ENCODE measurements at regions not wholly inside any gene's neighbourhood (a gene's known extent, or its start where the extent isn't known, plus 50 kb on each side); places are given as distances from the start of the nearest gene placed in this dataset.

GRCh38 chr13:58059624-58060023 lies 428.1 kb downstream of the PCDH17 start:
- no peaks in the 10 kb centered on the region for H3K9me3 ChIP-seq
- no peaks in the 10 kb centered on the region for H3K36me3 ChIP-seq
- no peaks in the 10 kb centered on the region for H3K27me3 ChIP-seq
- 73% methylated on average over 1 of the region's 1 CpG for WGBS
- no peak overlapping the region for H3K4me3 ChIP-seq
- no peaks in the 10 kb centered on the region for H3K4me1 ChIP-seq
- intact Hi-C loops (cut with DNase I), result no loop called here
- no peak for DNase-seq (ENCODE audit: extremely low spot score)
- TF ChIP-seq POLR2A (IDR thresholded peaks at IDR 0.05; ENCODE audit: low read depth) (no peak), POLR2AphosphoS5 (IDR thresholded peaks at IDR 0.05) (no peak), EP300 (IDR thresholded peaks at IDR 0.05) (no peak), CTCF (IDR thresholded peaks at IDR 0.05) (no peak)
- no peak overlapping the region for H3K27ac ChIP-seq (replicated peaks in 1 of 4)

GRCh38 chr13:58080806-58081205 lies 449.3 kb downstream of the PCDH17 start:
- intact Hi-C loops (cut with DNase I), result no loop called here
- WGBS, result 80% methylated on average over 2 of the region's 2 CpGs
- H3K4me1 ChIP-seq, result no peaks in the 10 kb centered on the region
- no peak for DNase-seq (ENCODE audit: extremely low spot score)
- no peaks in the 10 kb centered on the region for H3K36me3 ChIP-seq
- no peaks in the 10 kb centered on the region for H3K27me3 ChIP-seq
- no peak overlapping the region for H3K4me3 ChIP-seq
- H3K27ac ChIP-seq (replicated peaks in 1 of 4), result no peak overlapping the region
- no peaks in the 10 kb centered on the region for H3K9me3 ChIP-seq
- TF ChIP-seq POLR2A (IDR thresholded peaks at IDR 0.05; ENCODE audit: low read depth) (no peak), EP300 (IDR thresholded peaks at IDR 0.05) (no peak), POLR2AphosphoS5 (IDR thresholded peaks at IDR 0.05) (no peak), CTCF (IDR thresholded peaks at IDR 0.05) (no peak)

- 67% methylated on average over 3 of the region's 3 CpGs for WGBS
Observed at GRCh38 chr13:58081301-58081820, 449.8 kb downstream of the PCDH17 start.

GRCh38 chr13:58083064-58083463 lies 451.5 kb downstream of the PCDH17 start:
- H3K9me3 ChIP-seq, result no peaks in the 10 kb centered on the region
- no peak overlapping the region for H3K27ac ChIP-seq (replicated peaks in 1 of 4)
- H3K36me3 ChIP-seq, result no peaks in the 10 kb centered on the region
- H3K4me1 ChIP-seq, result no peaks in the 10 kb centered on the region
- H3K4me3 ChIP-seq, result no peak overlapping the region
- DNase-seq (ENCODE audit: extremely low spot score), result no peak
- TF ChIP-seq EP300 (IDR thresholded peaks at IDR 0.05), result no peak
- no peak for TF ChIP-seq CTCF (IDR thresholded peaks at IDR 0.05)
- no peak for TF ChIP-seq POLR2A (IDR thresholded peaks at IDR 0.05; ENCODE audit: low read depth)
- 88% methylated on average over 4 of the region's 4 CpGs for WGBS
- intact Hi-C loops (cut with DNase I), result no loop called here
- no peaks in the 10 kb centered on the region for H3K27me3 ChIP-seq

More at GRCh38 chr13:58081301-58081820, 449.8 kb downstream of the PCDH17 start:
- intact Hi-C loops (cut with DNase I), result no loop called here
- H3K36me3 ChIP-seq, result no peaks in the 10 kb centered on the region
- H3K27me3 ChIP-seq, result no peaks in the 10 kb centered on the region
- no peaks in the 10 kb centered on the region for H3K4me1 ChIP-seq
- DNase-seq (ENCODE audit: extremely low spot score), result no peak
- no peak for TF ChIP-seq POLR2AphosphoS5 (IDR thresholded peaks at IDR 0.05)
- no peak for TF ChIP-seq EP300 (IDR thresholded peaks at IDR 0.05)
- no peak for TF ChIP-seq POLR2A (IDR thresholded peaks at IDR 0.05; ENCODE audit: low read depth)
- no peak for TF ChIP-seq CTCF (IDR thresholded peaks at IDR 0.05)
- H3K4me3 ChIP-seq, result no peak overlapping the region
- H3K9me3 ChIP-seq, result no peaks in the 10 kb centered on the region
- no peak overlapping the region for H3K27ac ChIP-seq (replicated peaks in 1 of 4)

DNA sequence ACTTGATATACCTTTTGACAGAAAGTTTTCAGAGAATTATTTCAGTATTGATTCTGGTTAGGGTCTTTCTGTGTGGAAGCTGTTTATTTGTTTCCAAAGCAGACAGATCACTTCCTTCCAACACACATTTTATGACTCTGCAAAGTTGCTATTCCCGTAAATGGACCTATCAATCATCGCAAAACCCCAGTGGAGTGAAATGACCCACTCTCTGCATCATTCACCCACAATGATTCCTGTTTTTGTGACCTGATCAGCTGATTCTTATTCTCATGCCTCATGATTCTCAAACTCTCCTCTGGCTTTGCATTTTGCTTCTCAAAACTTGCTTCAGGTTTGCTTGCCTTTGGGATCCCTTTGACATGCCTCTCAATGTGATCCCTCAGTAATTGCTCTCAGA lies 453.7 kb downstream of the PCDH17 start:
- DNase-seq (ENCODE audit: extremely low spot score), result no peak
- Histone ChIP-seq H3K9me3 (no peaks in the 10 kb centered on the region), H3K4me3 (no peak overlapping the region), H3K4me1 (no peaks in the 10 kb centered on the region), H3K27me3 (no peaks in the 10 kb centered on the region), H3K27ac (replicated peaks in 1 of 4) (no peak overlapping the region), H3K36me3 (no peaks in the 10 kb centered on the region)
- TF ChIP-seq POLR2A (IDR thresholded peaks at IDR 0.05; ENCODE audit: low read depth) (no peak), EP300 (IDR thresholded peaks at IDR 0.05) (no peak), CTCF (IDR thresholded peaks at IDR 0.05) (no peak), POLR2AphosphoS5 (IDR thresholded peaks at IDR 0.05) (no peak)
- intact Hi-C loops (cut with DNase I), result no loop called here
- WGBS, result 71% methylated on average over 2 of the region's 2 CpGs
